HEK293T (cell line): ENCODE measurements at regions not wholly inside any gene's neighbourhood (a gene's known extent, or its start where the extent isn't known, plus 50 kb on each side); places are given as distances from the start of the nearest gene placed in this dataset.

Source experiments
- FOXA1 ChIP-seq: fragments of 450-650 bp; IDR thresholded peaks from 2 replicates; pipeline ENCODE4 v1.6.1; 2016; ENCODE audit warnings: mild to moderate bottlenecking
- FOXM1 ChIP-seq: fragments of 450-650 bp; IDR thresholded peaks from 2 replicates; pipeline ENCODE4 v1.6.1; 2017; ENCODE audit warnings: mild to moderate bottlenecking, borderline replicate concordance
- SP1 ChIP-seq: fragments of 450-650 bp; IDR thresholded peaks from 2 replicates; pipeline ENCODE4 v1.6.1; 2017
- ZNF384 ChIP-seq: fragments of 450-650 bp; IDR thresholded peaks from 2 replicates; pipeline ENCODE4 v1.6.1; 2016

- TF ChIP-seq ZNF384 = no peak
- TF ChIP-seq FOXA1 = no peak
- no peak for TF ChIP-seq SP1
- TF ChIP-seq FOXM1 = no peak
Observed at GRCh38 chr3:22349215-22349851, 598.3 kb upstream of the ZNF385D start.
